ENCODE measurements at regions not wholly inside any gene's neighbourhood (a gene's known extent, or its start where the extent isn't known, plus 50 kb on each side); places are given as distances from the start of the nearest gene placed in this dataset.

GRCh38 chr6:128827675-128828464 is 55.1 kb upstream of the LAMA2 start:
- Mint-ChIP-seq H3K36me3 (ENCODE audit: insufficient read depth) (peaks cover 2% of the 10 kb centered on the region), H3K9me3 (peaks cover 5% of the 10 kb centered on the region), H3K27ac (ENCODE audit: low read depth) (no peak overlapping the region), H3K4me3 (no peak overlapping the region), H3K4me1 (no peaks in the 10 kb centered on the region), H3K27me3 (no peaks in the 10 kb centered on the region)
- DNase-seq (ENCODE audit: low spot score in 2 of 2): no peak
- no peak for ATAC-seq (replicated peaks; ENCODE audit: extremely low read depth, poor library complexity, severe bottlenecking)

DNA sequence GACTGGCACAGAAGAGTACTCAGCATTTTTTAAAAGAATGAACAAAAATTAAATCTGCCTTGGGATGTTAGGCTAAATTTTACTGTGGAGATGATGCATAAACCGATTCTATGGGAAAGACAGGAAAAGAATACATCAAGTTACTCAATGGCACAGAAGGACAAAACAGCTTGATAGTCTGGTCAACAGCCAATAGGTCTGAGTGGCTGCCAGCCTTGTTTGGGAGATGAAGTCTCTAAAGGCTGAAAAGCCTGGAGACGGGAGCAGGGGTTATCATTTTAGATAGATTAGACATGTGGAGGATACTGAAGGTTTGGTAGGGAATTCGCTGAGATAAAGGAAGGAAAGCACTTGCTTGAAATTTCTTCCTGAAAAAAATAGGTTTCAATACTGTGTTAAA is 56.3 kb upstream of the LAMA2 start:
- Mint-ChIP-seq H3K27me3 (no peaks in the 10 kb centered on the region), H3K27ac (ENCODE audit: low read depth) (no peak overlapping the region), H3K4me3 (no peak overlapping the region), H3K36me3 (ENCODE audit: insufficient read depth) (no peaks in the 10 kb centered on the region), H3K4me1 (no peaks in the 10 kb centered on the region), H3K9me3 (peaks cover 5% of the 10 kb centered on the region)
- no peak for ATAC-seq (replicated peaks; ENCODE audit: extremely low read depth, poor library complexity, severe bottlenecking)
- DNase-seq (ENCODE audit: low spot score in 2 of 2): no peak

GRCh38 chr6:128822271-128822670 is 60.7 kb upstream of the LAMA2 start:
- ATAC-seq (replicated peaks; ENCODE audit: extremely low read depth, poor library complexity, severe bottlenecking): no peak
- no peak overlapping the region for H3K4me3 Mint-ChIP-seq
- H3K36me3 Mint-ChIP-seq (ENCODE audit: insufficient read depth): no peaks in the 10 kb centered on the region
- DNase-seq (ENCODE audit: low spot score in 2 of 2): no peak
- H3K4me1 Mint-ChIP-seq: no peaks in the 10 kb centered on the region
- H3K27me3 Mint-ChIP-seq: no peaks in the 10 kb centered on the region
- H3K9me3 Mint-ChIP-seq: no peaks in the 10 kb centered on the region
- H3K27ac Mint-ChIP-seq (ENCODE audit: low read depth): no peak overlapping the region

- DNase-seq (ENCODE audit: low spot score in 2 of 2): no peak
- Mint-ChIP-seq H3K36me3 (ENCODE audit: insufficient read depth) (no peaks in the 10 kb centered on the region), H3K9me3 (no peaks in the 10 kb centered on the region), H3K27ac (ENCODE audit: low read depth) (no peak overlapping the region), H3K27me3 (no peaks in the 10 kb centered on the region), H3K4me3 (no peak overlapping the region), H3K4me1 (no peaks in the 10 kb centered on the region)
- ATAC-seq (replicated peaks; ENCODE audit: extremely low read depth, poor library complexity, severe bottlenecking): no peak
These were observed 61.8 kb upstream of the LAMA2 start for GRCh38 chr6:128821116-128821515.

- Mint-ChIP-seq H3K27ac (ENCODE audit: low read depth) (no peak overlapping the region), H3K9me3 (no peaks in the 10 kb centered on the region), H3K36me3 (ENCODE audit: insufficient read depth) (no peaks in the 10 kb centered on the region), H3K27me3 (no peaks in the 10 kb centered on the region), H3K4me1 (no peaks in the 10 kb centered on the region), H3K4me3 (no peak overlapping the region)
- ATAC-seq (replicated peaks; ENCODE audit: extremely low read depth, poor library complexity, severe bottlenecking) (no peak), DNase-seq (ENCODE audit: low spot score in 2 of 2) (no peak)
These were observed 74.1 kb upstream of the LAMA2 start for GRCh38 chr6:128808856-128809255.

DNA sequence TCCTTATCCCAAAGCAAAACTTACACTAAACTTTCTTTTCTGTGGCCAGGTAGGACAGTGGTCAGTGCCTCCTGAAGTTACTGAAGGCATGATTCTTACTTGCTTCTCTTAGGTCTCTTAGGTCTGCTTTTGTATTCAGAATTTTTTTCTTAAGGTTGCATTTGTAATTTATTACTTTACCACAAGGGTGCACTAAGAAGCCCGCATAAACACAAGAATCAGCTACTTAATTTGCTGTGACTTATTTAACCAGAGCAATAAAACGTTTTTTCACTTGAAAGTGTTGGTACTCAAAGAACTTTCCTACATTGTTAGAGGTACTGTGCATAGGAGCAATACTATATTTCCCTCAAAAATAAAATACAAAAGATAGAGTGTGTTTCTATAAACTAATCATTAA is 75.4 kb upstream of the LAMA2 start:
- no peaks in the 10 kb centered on the region for H3K4me1 Mint-ChIP-seq
- no peaks in the 10 kb centered on the region for H3K36me3 Mint-ChIP-seq (ENCODE audit: insufficient read depth)
- H3K9me3 Mint-ChIP-seq: no peaks in the 10 kb centered on the region
- no peak overlapping the region for H3K4me3 Mint-ChIP-seq
- DNase-seq (ENCODE audit: low spot score in 2 of 2): no peak
- H3K27me3 Mint-ChIP-seq: no peaks in the 10 kb centered on the region
- no peak for ATAC-seq (replicated peaks; ENCODE audit: extremely low read depth, poor library complexity, severe bottlenecking)
- no peak overlapping the region for H3K27ac Mint-ChIP-seq (ENCODE audit: low read depth)

- no peak for DNase-seq (ENCODE audit: low spot score in 2 of 2)
- no peaks in the 10 kb centered on the region for H3K4me1 Mint-ChIP-seq
- no peak overlapping the region for H3K4me3 Mint-ChIP-seq
- H3K9me3 Mint-ChIP-seq: no peaks in the 10 kb centered on the region
- H3K27ac Mint-ChIP-seq (ENCODE audit: low read depth): no peak overlapping the region
- no peak for ATAC-seq (replicated peaks; ENCODE audit: extremely low read depth, poor library complexity, severe bottlenecking)
- no peaks in the 10 kb centered on the region for H3K36me3 Mint-ChIP-seq (ENCODE audit: insufficient read depth)
- no peaks in the 10 kb centered on the region for H3K27me3 Mint-ChIP-seq
These were observed 76.7 kb upstream of the LAMA2 start for GRCh38 chr6:128806261-128806660.

GRCh38 chr6:128803911-128804310 is 79.0 kb upstream of the LAMA2 start:
- H3K27me3 Mint-ChIP-seq: no peaks in the 10 kb centered on the region
- no peak for ATAC-seq (replicated peaks; ENCODE audit: extremely low read depth, poor library complexity, severe bottlenecking)
- no peak overlapping the region for H3K4me3 Mint-ChIP-seq
- no peak for DNase-seq (ENCODE audit: low spot score in 2 of 2)
- no peaks in the 10 kb centered on the region for H3K36me3 Mint-ChIP-seq (ENCODE audit: insufficient read depth)
- no peaks in the 10 kb centered on the region for H3K9me3 Mint-ChIP-seq
- H3K27ac Mint-ChIP-seq (ENCODE audit: low read depth): no peak overlapping the region
- H3K4me1 Mint-ChIP-seq: no peaks in the 10 kb centered on the region

DNA sequence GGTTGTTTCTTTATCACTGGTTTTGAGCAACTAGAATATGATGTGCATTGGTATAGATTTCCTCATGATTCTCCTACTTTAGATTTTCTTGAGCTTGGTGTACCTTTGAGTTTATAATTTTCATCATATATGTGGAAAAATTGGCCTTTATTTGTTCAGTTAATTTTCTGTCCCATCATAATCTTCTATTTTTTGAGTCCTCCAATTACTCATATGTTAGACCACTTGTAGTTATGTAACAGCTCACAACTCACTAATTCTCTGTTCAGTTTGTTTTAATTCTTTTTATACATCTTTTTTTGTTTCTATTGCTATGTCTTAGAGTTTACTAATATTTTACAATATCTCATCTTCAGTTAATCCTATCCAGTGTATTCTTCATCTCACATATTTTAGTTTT is 81.3 kb upstream of the LAMA2 start:
- Mint-ChIP-seq H3K36me3 (ENCODE audit: insufficient read depth) (no peaks in the 10 kb centered on the region), H3K27ac (ENCODE audit: low read depth) (no peak overlapping the region), H3K4me3 (no peak overlapping the region), H3K4me1 (no peaks in the 10 kb centered on the region), H3K9me3 (no peaks in the 10 kb centered on the region), H3K27me3 (no peaks in the 10 kb centered on the region)
- DNase-seq (ENCODE audit: low spot score in 2 of 2) (no peak), ATAC-seq (replicated peaks; ENCODE audit: extremely low read depth, poor library complexity, severe bottlenecking) (no peak)

DNA sequence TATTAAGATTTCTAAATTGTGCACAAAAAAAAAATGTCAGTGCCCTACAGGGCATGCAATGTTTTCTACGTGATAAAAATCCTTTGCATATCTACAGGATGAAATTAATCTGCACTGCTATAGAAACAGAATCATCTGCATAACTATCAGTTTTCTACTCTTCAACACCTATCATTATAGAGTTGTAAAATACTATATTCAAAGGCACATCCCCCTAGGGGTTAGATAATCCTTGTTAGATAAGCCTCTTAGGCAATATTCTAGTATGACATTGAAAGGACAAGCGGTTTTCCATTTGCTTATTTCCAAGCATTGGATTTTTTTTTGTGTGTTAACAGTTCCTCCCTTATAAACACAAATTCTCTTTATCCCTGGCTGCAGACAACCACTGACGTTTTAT is 98.7 kb upstream of the LAMA2 start:
- Mint-ChIP-seq H3K4me1 (no peaks in the 10 kb centered on the region), H3K9me3 (peaks cover 12% of the 10 kb centered on the region), H3K4me3 (no peak overlapping the region), H3K36me3 (ENCODE audit: insufficient read depth) (no peaks in the 10 kb centered on the region), H3K27me3 (no peaks in the 10 kb centered on the region), H3K27ac (ENCODE audit: low read depth) (no peak overlapping the region)
- DNase-seq (ENCODE audit: low spot score in 2 of 2) (no peak), ATAC-seq (replicated peaks; ENCODE audit: extremely low read depth, poor library complexity, severe bottlenecking) (no peak)

DNA sequence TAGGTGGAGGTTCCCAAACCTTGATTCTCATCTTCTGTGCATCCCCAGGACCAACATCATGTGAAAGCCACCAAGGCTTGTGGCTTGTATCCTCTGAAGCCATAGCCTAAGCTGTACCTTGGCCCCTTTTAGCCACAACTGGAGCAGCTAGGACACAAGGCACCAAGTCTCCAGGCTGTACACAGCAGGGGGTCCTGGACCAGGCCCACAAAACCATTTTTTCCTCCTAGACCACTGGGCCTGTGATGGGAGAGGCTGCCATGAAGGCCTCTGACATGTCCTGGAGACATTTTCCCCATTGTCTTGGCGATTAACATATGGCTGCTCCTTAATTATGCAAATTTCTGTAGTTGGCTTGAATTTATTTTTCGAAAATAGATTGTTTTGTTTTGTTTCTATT is 114.8 kb upstream of the LAMA2 start:
- ATAC-seq (replicated peaks; ENCODE audit: extremely low read depth, poor library complexity, severe bottlenecking) (no peak), DNase-seq (ENCODE audit: low spot score in 2 of 2) (no peak)
- Mint-ChIP-seq H3K27me3 (peaks cover 3% of the 10 kb centered on the region), H3K9me3 (no peaks in the 10 kb centered on the region), H3K4me1 (no peaks in the 10 kb centered on the region), H3K36me3 (ENCODE audit: insufficient read depth) (no peaks in the 10 kb centered on the region), H3K4me3 (no peak overlapping the region), H3K27ac (ENCODE audit: low read depth) (no peak overlapping the region)

DNA sequence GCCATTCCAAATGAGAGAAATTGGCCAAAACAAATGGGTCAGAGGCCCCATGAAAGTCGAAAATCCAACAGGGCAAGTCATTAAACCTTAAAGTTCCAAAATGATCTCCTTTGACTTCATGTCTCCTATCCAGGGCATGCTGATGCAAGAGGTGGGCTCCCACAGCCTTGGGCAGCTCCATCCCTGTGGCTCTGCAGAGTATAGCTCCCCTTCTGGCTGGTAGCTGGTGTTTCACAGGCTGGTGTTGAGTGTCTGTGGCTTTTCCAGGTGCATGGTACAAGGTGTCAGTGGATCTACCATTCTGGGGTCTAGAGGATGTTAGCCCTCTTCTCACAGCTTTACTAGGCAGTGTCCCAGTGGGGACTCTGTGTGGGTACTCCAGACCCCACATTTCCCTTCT is 115.2 kb upstream of the LAMA2 start:
- no peak for ATAC-seq (replicated peaks; ENCODE audit: extremely low read depth, poor library complexity, severe bottlenecking)
- H3K9me3 Mint-ChIP-seq: no peaks in the 10 kb centered on the region
- no peak overlapping the region for H3K27ac Mint-ChIP-seq (ENCODE audit: low read depth)
- no peak for DNase-seq (ENCODE audit: low spot score in 2 of 2)
- no peaks in the 10 kb centered on the region for H3K4me1 Mint-ChIP-seq
- peaks cover 8% of the 10 kb centered on the region for H3K27me3 Mint-ChIP-seq
- no peaks in the 10 kb centered on the region for H3K36me3 Mint-ChIP-seq (ENCODE audit: insufficient read depth)
- no peak overlapping the region for H3K4me3 Mint-ChIP-seq

- Mint-ChIP-seq H3K36me3 (ENCODE audit: insufficient read depth) (no peaks in the 10 kb centered on the region), H3K27me3 (peaks cover 13% of the 10 kb centered on the region), H3K4me1 (no peaks in the 10 kb centered on the region), H3K4me3 (no peak overlapping the region), H3K27ac (ENCODE audit: low read depth) (no peak overlapping the region), H3K9me3 (no peaks in the 10 kb centered on the region)
- DNase-seq (ENCODE audit: low spot score in 2 of 2) (no peak), ATAC-seq (replicated peaks; ENCODE audit: extremely low read depth, poor library complexity, severe bottlenecking) (no peak)
These were observed 115.8 kb upstream of the LAMA2 start for GRCh38 chr6:128767150-128767549.
